ENCODE measurements at regions not wholly inside any gene's neighbourhood (a gene's known extent, or its start where the extent isn't known, plus 50 kb on each side); places are given as distances from the start of the nearest gene placed in this dataset.

- FAIRE-seq (no peak), DNase-seq (ENCODE audit: extremely low read depth in 1 of 4, low spot score in 3 of 4) (no peak), ATAC-seq (no peak)
- Histone ChIP-seq H3K4me1 (replicated peaks in 1 of 2; ENCODE audit: control insufficient read depth in 2 of 2, insufficient read depth in 2 of 2, low read length in 2 of 2) (no peaks in the 10 kb centered on the region), H3K27me3 (ENCODE audit: control insufficient read depth in 2 of 2, insufficient read depth in 2 of 2, low read length in 2 of 2) (no peaks in the 10 kb centered on the region), H3K9ac (ENCODE audit: insufficient read depth in 1 of 2, low read depth in 2 of 2, low read length in 2 of 2) (no peak overlapping the region), H4K20me1 (replicated peaks; ENCODE audit: control insufficient read depth, insufficient read depth, low read length) (no peaks in the 10 kb centered on the region), H3K9me3 (replicated peaks; ENCODE audit: control insufficient read depth, insufficient read depth, low read depth, low read length) (no peaks in the 10 kb centered on the region), H3K36me3 (ENCODE audit: control insufficient read depth, insufficient read depth, low read length) (no peaks in the 10 kb centered on the region), H3K27ac (ENCODE audit: extremely low read depth, low read depth, low read length) (no peak overlapping the region), H3K4me2 (ENCODE audit: insufficient read depth, low read length) (no peak overlapping the region), H3K9me1 (ENCODE audit: control insufficient read depth, insufficient read depth, low read length) (no peaks in the 10 kb centered on the region), H3K79me2 (ENCODE audit: control insufficient read depth, insufficient read depth, low read length) (no peaks in the 10 kb centered on the region), H3K4me3 (no peak overlapping the region), H2AFZ (ENCODE audit: low read depth, low read length) (no peak overlapping the region)
- intact Hi-C loops (cut with micrococcal nuclease), result no loop called here
- no TSS peak for BruUV-seq (replicated peaks)
- 1% methylated on average over 5 of the region's 5 CpGs for WGBS (ENCODE audit: insufficient coverage, low coverage, missing lambda C conversion rate)
- CTCF ChIA-PET (ENCODE audit: low intra/inter-chr PET ratio), result no interaction called here
- in situ Hi-C loops (cut with MboI), result no loop called here
- POLR2A ChIA-PET, result no interaction called here
- TF ChIP-seq TAL1 (IDR thresholded peaks at IDR 0.05), result no peak
- no peak for TF ChIP-seq SAP30 (IDR thresholded peaks at IDR 0.05; ENCODE audit: borderline replicate concordance, insufficient read depth, low read depth, low read length, poor library complexity, severe bottlenecking)
- no peak for TF ChIP-seq ZFP30 (CRISPR knock-in tag; IDR thresholded peaks at IDR 0.05; ENCODE audit: borderline replicate concordance)
- no peak for TF ChIP-seq LEF1 (IDR thresholded peaks at IDR 0.05)
- TF ChIP-seq HIVEP1 (CRISPR knock-in tag; IDR thresholded peaks at IDR 0.05), result no peak
Observed at GRCh38 chr4:112966701-112967488, 82.6 kb upstream of the ANK2 start.
